SK-N-SH (cell line): ENCODE measurements at regions not wholly inside any gene's neighbourhood (a gene's known extent, or its start where the extent isn't known, plus 50 kb on each side); places are given as distances from the start of the nearest gene placed in this dataset.

Experiments
- CHD2 ChIP-seq: fragments of 150-350 bp; IDR thresholded peaks from 2 replicates; pipeline ENCODE4 v1.6.1; 2018; ENCODE audit warnings: low read length; ENCODE audit not compliant: partially characterized antibody
- CTCF ChIP-seq: fragments of 200-600 bp; sonication (generic); IDR thresholded peaks from 2 replicates; pipeline ENCODE4 v1.6.1; 2017; ENCODE audit warnings: antibody characterized with exemption, mild to moderate bottlenecking, moderate library complexity
- ELF1 ChIP-seq: IDR thresholded peaks from 2 replicates; pipeline ENCODE4 v1.4.0; 2012
- NFIC ChIP-seq: IDR thresholded peaks from 2 replicates; pipeline ENCODE4 v1.4.0; 2012; ENCODE audit warnings: borderline replicate concordance
- RAD21 ChIP-seq: IDR thresholded peaks from 2 replicates; pipeline ENCODE4 v1.6.1; 2012; ENCODE audit warnings: mild to moderate bottlenecking, low read length
- SMC3 ChIP-seq: IDR thresholded peaks from 2 replicates; pipeline ENCODE4 v1.6.1; 2012; ENCODE audit warnings: low read depth, low read length, improper control_type of control experiment
- TAF1 ChIP-seq: IDR thresholded peaks from 2 replicates; pipeline ENCODE4 v1.6.1; 2012; ENCODE audit warnings: low read depth, mild to moderate bottlenecking, low read length, moderate library complexity, borderline replicate concordance

GRCh38 chr3:53436828-53437227, 57.6 kb upstream of the CACNA1D start:
- TF ChIP-seq SMC3 (no peak), CTCF (no peak), CHD2 (no peak), TAF1 (no peak), RAD21 (no peak), ELF1 (no peak), NFIC (no peak)
